HG03060 (cell line): ENCODE measurements at regions not wholly inside any gene's neighbourhood (a gene's known extent, or its start where the extent isn't known, plus 50 kb on each side); places are given as distances from the start of the nearest gene placed in this dataset.

ENCODE experiments used
- ATAC-seq: cut with Tn5 transposase; IDR thresholded peaks from one replicate; pipeline ENCODE4 v1.9.1; 2021; ENCODE audit warnings: low read depth, moderate number of reproducible peaks; ENCODE audit not compliant: unreplicated experiment

- ATAC-seq, result no peak
These were observed 1014.2 kb downstream of the TUSC7 start for GRCh38 chr3:117723825-117724224.

GRCh38 chr3:117725314-117725713 lies 1015.7 kb downstream of the TUSC7 start:
- no peak for ATAC-seq

- ATAC-seq, result no peak
These were observed 1017.2 kb downstream of the TUSC7 start for GRCh38 chr3:117726776-117727175.

- no peak for ATAC-seq
These were observed 1018.6 kb downstream of the TUSC7 start for GRCh38 chr3:117728226-117728625.

GRCh38 chr3:117734496-117734895 lies 1024.9 kb downstream of the TUSC7 start:
- ATAC-seq, result no peak

GRCh38 chr3:117735481-117736101 lies 1026.0 kb downstream of the TUSC7 start:
- no peak for ATAC-seq

GRCh38 chr3:117736846-117737245 lies 1027.3 kb downstream of the TUSC7 start:
- ATAC-seq, result no peak

- no peak for ATAC-seq
These were observed 1034.4 kb downstream of the TUSC7 start for GRCh38 chr3:117743993-117744392.

- no peak for ATAC-seq
These were observed 1035.4 kb downstream of the TUSC7 start for GRCh38 chr3:117744935-117745334.

GRCh38 chr3:117745516-117745915 lies 1035.9 kb downstream of the TUSC7 start:
- no peak for ATAC-seq

- ATAC-seq, result no peak
These were observed 1036.5 kb downstream of the TUSC7 start for GRCh38 chr3:117746066-117746465.

- ATAC-seq, result no peak
These were observed 1038.6 kb downstream of the TUSC7 start for GRCh38 chr3:117748131-117748530.

- no peak for ATAC-seq
These were observed 1041.2 kb downstream of the TUSC7 start for GRCh38 chr3:117750674-117751269.

GRCh38 chr3:117751651-117752050 lies 1042.1 kb downstream of the TUSC7 start:
- no peak for ATAC-seq

GRCh38 chr3:117752984-117753717 lies 1043.6 kb downstream of the TUSC7 start:
- no peak for ATAC-seq

GRCh38 chr3:117754058-117754457 lies 1044.5 kb downstream of the TUSC7 start:
- ATAC-seq, result no peak

- no peak for ATAC-seq
These were observed 1045.3 kb downstream of the TUSC7 start for GRCh38 chr3:117754841-117755240.

- ATAC-seq, result no peak
These were observed 1047.0 kb downstream of the TUSC7 start for GRCh38 chr3:117756563-117756962.

GRCh38 chr3:117761703-117762620 lies 1052.4 kb downstream of the TUSC7 start:
- ATAC-seq, result no peak

GRCh38 chr3:117762621-117763037 lies 1053.0 kb downstream of the TUSC7 start:
- ATAC-seq, result no peak

GRCh38 chr3:117763561-117763960 lies 1054.0 kb downstream of the TUSC7 start:
- no peak for ATAC-seq
